Neural crest cell (in vitro differentiated cells): ENCODE measurements at regions not wholly inside any gene's neighbourhood (a gene's known extent, or its start where the extent isn't known, plus 50 kb on each side); places are given as distances from the start of the nearest gene placed in this dataset.

ENCODE experiments used
- DNase-seq: peaks from one replicate; pipeline ENCODE4 v3.0.0; 2021; ENCODE audit warnings: low read depth, mixed read lengths, low spot score
- H3K27ac Mint-ChIP-seq: one replicate; pipeline ENCODE4 v1.8.0; 2021; ENCODE audit warnings: mild to moderate bottlenecking, mixed read lengths; ENCODE audit not compliant: unreplicated experiment
- H3K27me3 Mint-ChIP-seq: 2 replicates; pipeline ENCODE4 v1.8.0; 2021; ENCODE audit warnings: low read depth, mild to moderate bottlenecking, mixed read lengths
- H3K36me3 Mint-ChIP-seq: 2 replicates; pipeline ENCODE4 v1.8.0; 2021; ENCODE audit warnings: low read depth, mild to moderate bottlenecking, mixed read lengths
- H3K4me1 Mint-ChIP-seq: 2 replicates; pipeline ENCODE4 v1.8.0; 2021; ENCODE audit warnings: mixed read lengths
- H3K4me3 Mint-ChIP-seq: one replicate; pipeline ENCODE4 v1.8.0; 2021; ENCODE audit warnings: mild to moderate bottlenecking, mixed read lengths
- H3K9me3 Mint-ChIP-seq: 2 replicates; pipeline ENCODE4 v1.8.0; 2021; ENCODE audit warnings: mixed read lengths
- TF ChIP-seq, protein P1 (sequence below): fragments of 200-600 bp; sonication (generic); conservative IDR thresholded peaks from 2 replicates; pipeline ENCODE4 v1.5.0; 2021; ENCODE audit warnings: antibody characterized with exemption, mild to moderate bottlenecking

- TF ChIP-seq, protein P1, sequence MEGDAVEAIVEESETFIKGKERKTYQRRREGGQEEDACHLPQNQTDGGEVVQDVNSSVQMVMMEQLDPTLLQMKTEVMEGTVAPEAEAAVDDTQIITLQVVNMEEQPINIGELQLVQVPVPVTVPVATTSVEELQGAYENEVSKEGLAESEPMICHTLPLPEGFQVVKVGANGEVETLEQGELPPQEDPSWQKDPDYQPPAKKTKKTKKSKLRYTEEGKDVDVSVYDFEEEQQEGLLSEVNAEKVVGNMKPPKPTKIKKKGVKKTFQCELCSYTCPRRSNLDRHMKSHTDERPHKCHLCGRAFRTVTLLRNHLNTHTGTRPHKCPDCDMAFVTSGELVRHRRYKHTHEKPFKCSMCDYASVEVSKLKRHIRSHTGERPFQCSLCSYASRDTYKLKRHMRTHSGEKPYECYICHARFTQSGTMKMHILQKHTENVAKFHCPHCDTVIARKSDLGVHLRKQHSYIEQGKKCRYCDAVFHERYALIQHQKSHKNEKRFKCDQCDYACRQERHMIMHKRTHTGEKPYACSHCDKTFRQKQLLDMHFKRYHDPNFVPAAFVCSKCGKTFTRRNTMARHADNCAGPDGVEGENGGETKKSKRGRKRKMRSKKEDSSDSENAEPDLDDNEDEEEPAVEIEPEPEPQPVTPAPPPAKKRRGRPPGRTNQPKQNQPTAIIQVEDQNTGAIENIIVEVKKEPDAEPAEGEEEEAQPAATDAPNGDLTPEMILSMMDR: no peak
- Mint-ChIP-seq H3K36me3 (no peaks in the 10 kb centered on the region), H3K9me3 (peaks cover 7% of the 10 kb centered on the region), H3K4me1 (no peaks in the 10 kb centered on the region), H3K27me3 (no peaks in the 10 kb centered on the region), H3K4me3 (no peak overlapping the region), H3K27ac (no peak overlapping the region)
- DNase-seq: no peak
Observed at GRCh38 chr1:95966866-95967265, 732.9 kb downstream of the RWDD3 start.

DNA sequence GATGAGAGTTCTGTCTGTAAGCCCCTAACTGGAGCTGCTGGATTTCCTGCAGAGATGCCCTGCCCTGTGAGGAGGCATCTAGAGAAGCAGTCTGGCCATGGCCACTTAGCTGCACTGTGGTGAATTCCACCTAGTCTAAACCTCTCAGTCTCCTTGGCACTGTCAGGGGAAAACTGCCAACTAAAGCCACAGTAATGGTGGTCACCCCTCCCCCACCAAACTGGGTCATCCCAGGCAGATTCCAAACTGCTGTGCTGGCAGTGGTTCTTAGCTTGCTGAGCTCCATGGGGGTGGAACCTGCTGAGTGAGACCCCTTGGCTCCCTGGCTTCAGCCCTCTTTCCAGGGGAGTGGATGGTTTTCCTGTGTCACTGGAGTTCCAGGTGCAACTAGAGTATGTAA, 740.6 kb downstream of the RWDD3 start:
- Mint-ChIP-seq H3K27me3 (no peaks in the 10 kb centered on the region), H3K4me1 (no peaks in the 10 kb centered on the region), H3K27ac (no peak overlapping the region), H3K36me3 (no peaks in the 10 kb centered on the region), H3K4me3 (no peak overlapping the region), H3K9me3 (peaks cover 11% of the 10 kb centered on the region)
- DNase-seq: no peak
- TF ChIP-seq, protein P1: no peak

DNA sequence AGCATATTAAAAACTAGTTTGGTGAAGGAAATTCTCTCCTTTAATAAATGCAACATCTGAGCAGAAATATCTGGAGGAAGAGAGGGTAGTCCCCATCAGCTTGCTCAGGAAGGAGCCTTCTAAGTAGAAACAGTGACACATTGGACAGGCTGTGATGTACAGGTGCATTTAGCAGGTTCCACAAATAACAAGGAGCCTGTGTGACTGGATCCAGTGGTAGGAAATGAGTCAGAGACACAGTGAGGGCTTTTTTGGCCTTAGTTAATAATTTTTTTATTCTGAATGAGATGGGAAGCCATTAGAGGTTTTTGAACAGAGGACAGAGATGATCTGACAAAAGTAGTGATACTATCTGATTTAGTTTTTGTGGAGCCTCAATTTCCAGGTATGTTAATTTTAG, 738.9 kb upstream of the PTBP2 start:
- Mint-ChIP-seq H3K9me3 (no peaks in the 10 kb centered on the region), H3K27me3 (no peaks in the 10 kb centered on the region), H3K27ac (no peak overlapping the region), H3K36me3 (no peaks in the 10 kb centered on the region), H3K4me1 (no peaks in the 10 kb centered on the region), H3K4me3 (no peak overlapping the region)
- TF ChIP-seq, protein P1: no peak
- DNase-seq: no peak

GRCh38 chr1:95983831-95984230, 737.8 kb upstream of the PTBP2 start:
- no peaks in the 10 kb centered on the region for H3K9me3 Mint-ChIP-seq

GRCh38 chr1:95984798-95985374, 736.7 kb upstream of the PTBP2 start:
- Mint-ChIP-seq H3K4me3 (no peak overlapping the region), H3K4me1 (no peaks in the 10 kb centered on the region), H3K9me3 (no peaks in the 10 kb centered on the region), H3K27ac (peak overlapping the region; percentile 77), H3K36me3 (no peaks in the 10 kb centered on the region), H3K27me3 (no peaks in the 10 kb centered on the region)
- TF ChIP-seq, protein P1: no peak
- DNase-seq: no peak

More at GRCh38 chr1:95983831-95984230, 737.8 kb upstream of the PTBP2 start:
- DNase-seq: no peak
- Mint-ChIP-seq H3K36me3 (no peaks in the 10 kb centered on the region), H3K4me3 (no peak overlapping the region), H3K4me1 (no peaks in the 10 kb centered on the region), H3K27ac (no peak overlapping the region), H3K27me3 (no peaks in the 10 kb centered on the region)
- TF ChIP-seq, protein P1: no peak
